ENCODE measurements at regions not wholly inside any gene's neighbourhood (a gene's known extent, or its start where the extent isn't known, plus 50 kb on each side); places are given as distances from the start of the nearest gene placed in this dataset.

- TF ChIP-seq CTCF (conservative IDR thresholded peaks at IDR 0.05 in 1 of 2, IDR thresholded peaks at IDR 0.05 in 1 of 2; ENCODE audit: extremely low read depth in 1 of 2, insufficient read depth in 1 of 2, low read depth in 1 of 2, low read length in 2 of 2) (no peak), EZH2 (IDR thresholded peaks at IDR 0.05; ENCODE audit: borderline replicate concordance, low read length) (no peak)
These were observed 261.5 kb upstream of the TARS1 start for GRCh38 chr5:33179301-33179700.
